BJ (cell line): ENCODE measurements at regions not wholly inside any gene's neighbourhood (a gene's known extent, or its start where the extent isn't known, plus 50 kb on each side); places are given as distances from the start of the nearest gene placed in this dataset.

ENCODE experiments used
- CTCF ChIA-PET: fragments of 350-600 bp; formaldehyde crosslinking; extraction: SDS; loops from one replicate; lab custom pipeline; 2021; ENCODE audit warnings: antibody characterized with exemption, inconsistent platforms; lab: Yijun Ruan, JAX
- POLR2A ChIA-PET: fragments of 300-600 bp; sonication (Branson Sonifier 250); formaldehyde crosslinking; extraction: SDS; loops from one replicate; lab custom pipeline; 2021; ENCODE audit warnings: antibody characterized with exemption; lab: Charles Lee
- DNase-seq: peaks from one replicate; pipeline ENCODE4 v3.0.0-alpha.2; 2011; ENCODE audit warnings: low read depth
- H3K27me3 ChIP-seq: 2 replicates; pipeline ENCODE4 v1.6.0; 2011; ENCODE audit warnings: low read length; ENCODE audit not compliant: control insufficient read depth, insufficient read depth
- H3K36me3 ChIP-seq: 2 replicates; pipeline ENCODE4 v1.5.1; 2011; ENCODE audit warnings: low read length; ENCODE audit not compliant: control insufficient read depth, insufficient read depth
- H3K4me3 ChIP-seq: 2 replicates; pipeline ENCODE4 v1.5.1; 2011; ENCODE audit warnings: low read depth, mild to moderate bottlenecking, control low read depth, low read length
- CTCF ChIP-seq: IDR thresholded peaks from 2 replicates; pipeline ENCODE4 v1.5.1; 2011; ENCODE audit warnings: low read depth, mild to moderate bottlenecking, control low read depth, inconsistent platforms, low read length, moderate library complexity; ENCODE audit not compliant: insufficient read depth

DNA sequence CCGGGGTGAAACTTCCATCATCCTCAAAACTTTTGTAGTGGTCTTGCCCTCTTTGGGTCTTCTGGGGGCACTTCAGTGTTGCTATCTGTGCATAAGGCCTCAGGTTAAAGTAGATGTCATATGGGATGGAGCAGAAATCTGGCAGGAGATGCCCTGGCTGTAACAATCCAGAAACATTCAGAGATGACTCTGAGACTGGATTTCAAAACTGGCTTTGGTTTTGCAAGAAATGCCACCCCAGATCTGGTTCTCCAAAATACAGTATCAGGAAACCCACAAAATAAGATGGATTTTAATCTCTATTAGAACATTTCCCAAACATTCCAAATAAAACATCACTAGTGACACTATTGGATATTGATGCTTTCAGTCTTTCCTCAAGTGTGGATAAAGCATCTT, 191.5 kb downstream of the REEP3 start:
- Histone ChIP-seq H3K4me3 (no peak overlapping the region), H3K36me3 (no peaks in the 10 kb centered on the region), H3K27me3 (no peaks in the 10 kb centered on the region)
- ChIA-PET CTCF (interaction anchor here (0.5 to 1.8 kb wide), 6 partner anchors 12 to 546 kb away, joined by 3 to 5 read pairs (median 4); no protein-coding TSS in a partner anchor), POLR2A (no interaction called here)
- no peak for DNase-seq
- no peak for TF ChIP-seq CTCF

- Histone ChIP-seq H3K4me3 (no peak overlapping the region), H3K36me3 (no peaks in the 10 kb centered on the region), H3K27me3 (no peaks in the 10 kb centered on the region)
- ChIA-PET CTCF (interaction anchor here (0.5 to 1.8 kb wide), 5 partner anchors 83 to 547 kb away, joined by 3 to 5 read pairs (median 4); no protein-coding TSS in a partner anchor), POLR2A (no interaction called here)
- no peak for TF ChIP-seq CTCF
- DNase-seq: no peak
Observed at GRCh38 chr10:63713191-63714144, 192.3 kb downstream of the REEP3 start.

DNA sequence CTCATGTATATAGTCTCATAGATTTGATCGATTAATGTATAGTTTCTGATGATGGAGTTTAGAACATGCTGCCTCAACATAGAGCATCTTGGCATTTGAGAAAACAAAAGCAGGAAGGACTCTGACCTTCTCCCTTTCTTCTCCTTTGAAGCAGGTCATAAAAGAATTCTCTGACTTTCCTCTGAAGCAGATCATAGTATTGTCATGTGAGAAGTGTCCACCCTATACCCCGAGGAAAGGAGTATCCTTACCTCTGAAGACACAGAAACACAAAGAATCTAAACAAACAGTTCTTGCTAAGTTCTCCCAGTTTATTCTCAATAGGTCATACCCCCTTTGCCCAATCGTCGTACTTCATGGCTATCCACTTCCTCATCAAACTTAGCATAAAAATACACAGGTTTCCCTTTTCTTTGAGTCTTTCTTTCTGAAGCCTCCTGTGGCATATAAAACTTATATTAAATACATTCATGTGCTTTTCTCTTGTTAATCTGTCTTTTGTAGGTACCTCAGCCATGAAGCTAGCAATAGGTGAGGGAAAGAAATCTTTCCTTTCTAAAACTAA, 194.9 kb downstream of the REEP3 start:
- no peak for TF ChIP-seq CTCF
- Histone ChIP-seq H3K36me3 (no peaks in the 10 kb centered on the region), H3K27me3 (no peaks in the 10 kb centered on the region), H3K4me3 (no peak overlapping the region)
- CTCF ChIA-PET: interaction anchor here (0.8 to 9.6 kb wide), 4 partner anchors 85 to 549 kb away, joined by 3 to 148 read pairs (median 5); no protein-coding TSS in a partner anchor
- no peak for DNase-seq
- POLR2A ChIA-PET: no interaction called here

DNA sequence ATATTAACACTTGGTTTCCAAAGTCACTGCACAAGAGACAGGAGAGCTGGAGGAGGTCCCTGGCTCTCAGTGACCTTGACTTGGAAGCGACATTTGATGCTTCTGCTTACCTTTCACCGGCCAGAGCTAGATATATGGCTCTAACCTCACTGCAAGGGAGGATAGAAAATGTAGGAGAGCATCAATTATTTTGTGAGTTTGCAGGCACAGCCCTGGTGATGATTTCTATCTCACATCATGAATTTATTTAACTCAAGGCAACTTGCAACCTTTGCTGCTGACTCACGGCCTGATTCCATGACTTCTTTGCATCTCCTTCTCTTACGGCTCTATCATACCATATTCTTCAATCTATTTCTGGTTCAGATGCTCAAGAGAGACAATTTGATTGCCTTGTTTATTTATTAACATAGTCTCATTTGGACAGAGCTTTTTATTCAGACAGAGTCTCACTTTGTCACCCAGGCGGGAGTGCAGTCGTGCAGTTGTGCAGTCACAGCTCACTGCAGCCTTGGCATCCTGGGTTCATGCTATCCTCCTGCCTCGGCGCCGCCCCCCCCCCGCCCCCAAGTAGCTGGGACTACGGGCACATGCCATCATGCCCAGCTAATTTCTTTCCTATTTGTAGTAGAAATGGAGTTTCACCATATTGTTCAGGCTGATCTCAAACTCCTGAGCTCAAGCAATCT, 196.0 kb downstream of the REEP3 start:
- Histone ChIP-seq H3K36me3 (no peaks in the 10 kb centered on the region), H3K27me3 (no peaks in the 10 kb centered on the region), H3K4me3 (no peak overlapping the region)
- DNase-seq: no peak
- TF ChIP-seq CTCF: no peak
- POLR2A ChIA-PET: no interaction called here
- CTCF ChIA-PET: interaction anchor here (0.9 to 9.6 kb wide), 5 partner anchors 83 to 550 kb away, joined by 3 to 148 read pairs (median 11); no protein-coding TSS in a partner anchor

- CTCF ChIA-PET: interaction anchor here (1.0 to 9.6 kb wide), 5 partner anchors 11 to 550 kb away, joined by 3 to 148 read pairs (median 11); no protein-coding TSS in a partner anchor
- Histone ChIP-seq H3K4me3 (no peak overlapping the region), H3K36me3 (no peaks in the 10 kb centered on the region), H3K27me3 (no peaks in the 10 kb centered on the region; the same call in 1 of the 2 replicates)
- POLR2A ChIA-PET: no interaction called here
- no peak for DNase-seq
- TF ChIP-seq CTCF: no peak
Observed at GRCh38 chr10:63718006-63718405, 196.8 kb downstream of the REEP3 start.
